CD4-positive, alpha-beta T cell (primary cell): ENCODE measurements at regions not wholly inside any gene's neighbourhood (a gene's known extent, or its start where the extent isn't known, plus 50 kb on each side); places are given as distances from the start of the nearest gene placed in this dataset.

ENCODE experiments used
- ATAC-seq: fragments of 200-7000 bp; cut with Tn5 transposase; one replicate; pipeline ENCODE4 v1.10.0; 2022; ENCODE audit warnings: mild to moderate bottlenecking; ENCODE audit not compliant: poor library complexity
- CTCF ChIA-PET: fragments of 350-600 bp; sonication (Branson Sonifier 250); formaldehyde crosslinking; loops from one replicate; lab custom pipeline; 2021; ENCODE audit warnings: antibody characterized with exemption, inconsistent platforms; lab: Charles Lee
- POLR2A ChIA-PET: fragments of 350-600 bp; sonication (Branson Sonifier 250); formaldehyde crosslinking; loops from one replicate; lab custom pipeline; 2021; ENCODE audit warnings: antibody characterized with exemption, inconsistent platforms; lab: Charles Lee
- DNase-seq, 14 experiments: peaks; one replicate each; pipeline ENCODE4 v3.0.0-alpha.2; 2013 to 2020; ENCODE audit warnings: mixed read lengths in 2 of 14
- H3K27ac ChIP-seq, 2 donors: one replicate each; pipeline versions ENCODE4 v1.5.1 to v1.7.0; 2013; ENCODE audit warnings: low read length in 2 of 2, low read depth in 1 of 2, mild to moderate bottlenecking in 1 of 2
- H3K27me3 ChIP-seq, 2 experiments: 1 replicate in 1 of 2; 2 replicates in 1 of 2; pipeline versions ENCODE4 v1.6.1 to v1.7.0; 2013; ENCODE audit warnings: low read length in 2 of 2, control low read depth in 1 of 2, mild to moderate bottlenecking in 1 of 2, moderate library complexity in 1 of 2; ENCODE audit not compliant: insufficient read depth in 2 of 2, control insufficient read depth in 1 of 2
- H3K36me3 ChIP-seq: one replicate; pipeline ENCODE4 v1.6.1; 2013; ENCODE audit warnings: low read length, control low read depth; ENCODE audit not compliant: insufficient read depth
- H3K4me1 ChIP-seq: one replicate; pipeline ENCODE4 v1.6.1; 2013; ENCODE audit warnings: low read length, control low read depth; ENCODE audit not compliant: insufficient read depth
- H3K4me3 ChIP-seq: one replicate; pipeline ENCODE4 v1.5.1; 2013; ENCODE audit warnings: mild to moderate bottlenecking, low read length, moderate library complexity
- H3K9me3 ChIP-seq, 2 experiments: 1 replicate in 1 of 2; 2 replicates in 1 of 2; pipeline versions ENCODE4 v1.6.1 to v1.7.0; 2013; ENCODE audit warnings: low read length in 2 of 2, mild to moderate bottlenecking in 2 of 2, control low read depth in 1 of 2, moderate library complexity in 1 of 2; ENCODE audit not compliant: control insufficient read depth in 1 of 2, insufficient read depth in 1 of 2
- H3K27ac Mint-ChIP-seq: one replicate; pipeline ENCODE4 v1.8.0; 2020; ENCODE audit warnings: mixed read lengths
- H3K27me3 Mint-ChIP-seq: one replicate; pipeline ENCODE4 v1.8.0; 2021; ENCODE audit warnings: mixed read lengths
- H3K36me3 Mint-ChIP-seq: one replicate; pipeline ENCODE4 v1.8.0; 2021; ENCODE audit warnings: low read depth, mixed read lengths
- H3K4me1 Mint-ChIP-seq: one replicate; pipeline ENCODE4 v1.8.0; 2021; ENCODE audit warnings: low read depth, mixed read lengths
- H3K4me3 Mint-ChIP-seq: one replicate; pipeline ENCODE4 v1.8.0; 2020; ENCODE audit warnings: mild to moderate bottlenecking, mixed read lengths
- H3K9me3 Mint-ChIP-seq: one replicate; pipeline ENCODE4 v1.8.0; 2020; ENCODE audit warnings: mixed read lengths
- intact Hi-C, 2 experiments: fragments of 100-400 bp; cut with DNase I in 1 of 2; cut with micrococcal nuclease in 1 of 2; formaldehyde crosslinking; loops; one replicate each; pipeline versions ENCODE4 v1.15.1 to v1.9.0; 2023 to 2025; cut with DNase I, micrococcal nuclease
- TF ChIP-seq, protein P1 (sequence below): fragments of 200-600 bp; IDR thresholded peaks from one replicate; pipeline ENCODE4 v1.8.0; 2022; ENCODE audit warnings: antibody characterized with exemption, mild to moderate bottlenecking

DNA sequence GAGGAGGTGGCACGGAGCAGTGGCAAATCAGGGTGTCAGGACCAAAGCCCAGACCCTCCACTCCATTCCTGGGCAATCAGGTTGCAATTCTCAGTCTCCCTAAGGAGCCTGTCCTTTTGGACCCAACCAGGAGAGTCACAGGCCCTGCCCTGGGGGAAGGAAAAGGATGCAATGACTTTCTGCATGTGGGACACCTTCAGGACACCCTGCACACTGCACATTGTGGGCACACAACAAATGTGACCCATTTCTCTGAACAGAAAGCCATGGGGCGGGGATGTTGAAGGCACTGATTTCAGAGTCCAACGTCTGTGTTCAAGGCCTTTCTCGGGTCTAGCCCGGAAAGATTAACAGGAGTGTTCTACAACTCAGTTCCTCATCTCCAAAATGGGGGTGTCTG, 286.2 kb upstream of the FOXF1 start:
- intact Hi-C loops = no loop called here
- ChIA-PET POLR2A (no interaction called here), CTCF (no interaction called here)
- ATAC-seq (no peak), DNase-seq (no peak)
- Mint-ChIP-seq H3K4me3 (no peak overlapping the region), H3K4me1 (no peaks in the 10 kb centered on the region), H3K36me3 (no peaks in the 10 kb centered on the region), H3K27ac (no peak overlapping the region), H3K9me3 (no peaks in the 10 kb centered on the region), H3K27me3 (peaks cover 46% of the 10 kb centered on the region)
- Histone ChIP-seq H3K27me3 (peaks cover 5 to 14% of the 10 kb centered on the region in 2 experiments), H3K36me3 (no peaks in the 10 kb centered on the region), H3K4me1 (no peaks in the 10 kb centered on the region), H3K9me3 (peaks cover 0 to 3% of the 10 kb centered on the region in 2 experiments), H3K27ac (no peak overlapping the region), H3K4me3 (no peak overlapping the region)
- TF ChIP-seq, protein P1, sequence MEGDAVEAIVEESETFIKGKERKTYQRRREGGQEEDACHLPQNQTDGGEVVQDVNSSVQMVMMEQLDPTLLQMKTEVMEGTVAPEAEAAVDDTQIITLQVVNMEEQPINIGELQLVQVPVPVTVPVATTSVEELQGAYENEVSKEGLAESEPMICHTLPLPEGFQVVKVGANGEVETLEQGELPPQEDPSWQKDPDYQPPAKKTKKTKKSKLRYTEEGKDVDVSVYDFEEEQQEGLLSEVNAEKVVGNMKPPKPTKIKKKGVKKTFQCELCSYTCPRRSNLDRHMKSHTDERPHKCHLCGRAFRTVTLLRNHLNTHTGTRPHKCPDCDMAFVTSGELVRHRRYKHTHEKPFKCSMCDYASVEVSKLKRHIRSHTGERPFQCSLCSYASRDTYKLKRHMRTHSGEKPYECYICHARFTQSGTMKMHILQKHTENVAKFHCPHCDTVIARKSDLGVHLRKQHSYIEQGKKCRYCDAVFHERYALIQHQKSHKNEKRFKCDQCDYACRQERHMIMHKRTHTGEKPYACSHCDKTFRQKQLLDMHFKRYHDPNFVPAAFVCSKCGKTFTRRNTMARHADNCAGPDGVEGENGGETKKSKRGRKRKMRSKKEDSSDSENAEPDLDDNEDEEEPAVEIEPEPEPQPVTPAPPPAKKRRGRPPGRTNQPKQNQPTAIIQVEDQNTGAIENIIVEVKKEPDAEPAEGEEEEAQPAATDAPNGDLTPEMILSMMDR = no peak

DNA sequence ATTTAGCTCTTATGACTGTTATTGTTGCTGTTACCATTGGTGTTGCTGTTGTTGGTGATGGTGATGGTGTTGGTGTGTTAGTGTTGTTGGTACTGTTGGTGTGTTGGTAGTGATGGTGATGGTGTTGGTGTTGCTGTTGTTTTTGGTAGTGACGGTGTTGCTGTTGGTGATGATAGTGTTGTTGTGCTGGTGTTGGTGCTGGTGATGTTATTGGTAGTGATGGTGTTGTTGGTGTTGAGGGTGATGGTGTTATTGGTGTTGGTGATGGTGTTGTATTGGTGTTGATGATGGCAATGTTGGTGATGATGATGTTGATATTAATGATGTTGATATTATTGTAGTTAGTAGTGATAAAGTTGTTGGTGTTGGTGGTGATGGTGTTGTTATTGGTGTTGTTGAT, 285.7 kb upstream of the FOXF1 start:
- H3K4me3 Mint-ChIP-seq = no peak overlapping the region
- H3K36me3 ChIP-seq = no peaks in the 10 kb centered on the region
- DNase-seq (no peak), ATAC-seq (no peak)
- intact Hi-C loops = no loop called here
- no peaks in the 10 kb centered on the region for H3K36me3 Mint-ChIP-seq
- TF ChIP-seq, protein P1 = no peak
- no peak overlapping the region for H3K4me3 ChIP-seq
- peaks cover 5 to 14% of the 10 kb centered on the region in 2 experiments for H3K27me3 ChIP-seq
- H3K4me1 ChIP-seq = no peaks in the 10 kb centered on the region
- peaks cover 0 to 3% of the 10 kb centered on the region in 2 experiments for H3K9me3 ChIP-seq
- ChIA-PET CTCF (no interaction called here), POLR2A (no interaction called here)
- H3K27ac ChIP-seq = no peak overlapping the region
- H3K27me3 Mint-ChIP-seq = peaks cover 50% of the 10 kb centered on the region
- no peaks in the 10 kb centered on the region for H3K4me1 Mint-ChIP-seq
- H3K27ac Mint-ChIP-seq = no peak overlapping the region
- H3K9me3 Mint-ChIP-seq = no peaks in the 10 kb centered on the region

DNA sequence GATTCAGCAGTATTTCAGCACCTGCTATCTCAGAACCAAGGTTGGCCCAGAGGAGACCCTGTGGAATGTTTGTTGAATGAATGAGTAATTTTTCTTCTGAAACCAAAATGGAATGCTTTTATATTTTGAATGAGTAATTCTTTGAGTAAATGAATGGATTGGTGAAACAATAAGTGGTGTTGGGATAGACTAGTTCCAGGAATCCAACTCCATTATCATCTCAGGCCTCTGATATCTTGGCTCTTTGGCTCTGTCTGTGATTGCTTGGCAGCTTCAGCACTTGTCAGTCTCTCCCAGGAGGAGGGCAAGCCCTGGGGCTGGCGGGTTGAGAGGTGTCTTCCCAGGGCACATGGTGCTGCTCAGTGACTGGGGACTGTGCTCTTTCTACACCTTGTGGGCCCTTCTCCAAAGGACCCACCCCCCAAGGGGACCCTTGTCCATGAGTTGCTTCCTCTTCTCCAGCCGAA, 284.4 kb upstream of the FOXF1 start:
- H3K4me3 ChIP-seq = no peak overlapping the region
- Mint-ChIP-seq H3K9me3 (no peaks in the 10 kb centered on the region), H3K27ac (no peak overlapping the region), H3K27me3 (peaks cover 44% of the 10 kb centered on the region), H3K36me3 (no peaks in the 10 kb centered on the region), H3K4me3 (no peak overlapping the region), H3K4me1 (no peaks in the 10 kb centered on the region)
- DNase-seq = no peak
- H3K27ac ChIP-seq = no peak overlapping the region
- intact Hi-C loops = no loop called here
- TF ChIP-seq, protein P1 = no peak
- POLR2A ChIA-PET = no interaction called here
- ATAC-seq = no peak
- H3K36me3 ChIP-seq = no peaks in the 10 kb centered on the region
- peaks cover 5 to 13% of the 10 kb centered on the region in 2 experiments for H3K27me3 ChIP-seq
- H3K4me1 ChIP-seq = no peaks in the 10 kb centered on the region
- CTCF ChIA-PET = no interaction called here
- peaks cover 0 to 8% of the 10 kb centered on the region in 2 experiments for H3K9me3 ChIP-seq
